Sigmoid colon (tissue), 6 donors: ENCODE measurements at regions not wholly inside any gene's neighbourhood (a gene's known extent, or its start where the extent isn't known, plus 50 kb on each side); places are given as distances from the start of the nearest gene placed in this dataset.

Experiments
- DNase-seq: peaks from one replicate; pipeline ENCODE4 v3.0.0-alpha.2; 2019
- H3K27ac ChIP-seq, 4 donors: fragments of 200-600 bp; sonication (generic); one replicate each; pipeline ENCODE4 v1.5.1; 2016 to 2019; ENCODE audit warnings: mild to moderate bottlenecking in 1 of 4
- H3K27me3 ChIP-seq, 3 donors: fragments of 200-600 bp; sonication (generic); one replicate each; pipeline ENCODE4 v1.5.1; 2019; ENCODE audit warnings: mild to moderate bottlenecking in 1 of 3
- H3K36me3 ChIP-seq, 4 donors: fragments of 200-600 bp; sonication (generic); one replicate each; pipeline ENCODE4 v1.5.1; 2016 to 2019
- H3K4me1 ChIP-seq, 4 donors: fragments of 200-600 bp; sonication (generic); one replicate each; pipeline ENCODE4 v1.5.1; 2017 to 2019
- H3K4me3 ChIP-seq, 4 donors: fragments of 200-600 bp; sonication (generic); one replicate each; pipeline ENCODE4 v1.5.1; 2017 to 2019; ENCODE audit warnings: mild to moderate bottlenecking in 2 of 4, moderate library complexity in 1 of 4
- H3K9me3 ChIP-seq, 4 donors: fragments of 200-600 bp in 3 of 4; sonication (generic) in 3 of 4; one replicate each; pipeline versions ENCODE4 v1.5.1 to v1.6.1; 2013 to 2019
- EP300 ChIP-seq, 4 donors: sonication (generic); formaldehyde crosslinking; IDR thresholded peaks; one replicate each; pipeline ENCODE4 v1.6.1; 2017; ENCODE audit warnings: antibody characterized with exemption in 4 of 4
- POLR2A ChIP-seq, 2 donors: fragments of 450-650 bp; IDR thresholded peaks; one replicate each; pipeline ENCODE4 v1.6.1; 2016; ENCODE audit warnings: antibody characterized with exemption in 2 of 2, mild to moderate bottlenecking in 2 of 2, moderate library complexity in 2 of 2
- POLR2AphosphoS5 ChIP-seq, 4 donors: sonication (generic); formaldehyde crosslinking; IDR thresholded peaks; one replicate each; pipeline ENCODE4 v1.6.1; 2017; ENCODE audit warnings: antibody characterized with exemption in 4 of 4
- WGBS, 2 donors: extraction: QIAGEN DNeasy Blood & Tissue Kit; methylation state at CpG; one replicate each; pipeline ENCODE4 v1.1.7; 2013; 5-methylcytosine and 5-hydroxymethylcytosine counted together
- intact Hi-C: fragments of 100-400 bp; cut with DNase I; formaldehyde crosslinking; loops from one replicate; pipeline ENCODE4 v1.15.1; 2023
- TF ChIP-seq, protein P1 (sequence below), 4 experiments: fragments of 450-650 bp in 3 of 4; fragments of 200-600 bp in 1 of 4; IDR thresholded peaks; one replicate each; pipeline ENCODE4 v1.5.1; 2016 to 2019; ENCODE audit warnings: antibody characterized with exemption in 4 of 4, mild to moderate bottlenecking in 3 of 4, moderate library complexity in 2 of 4
- donor health status: healthy with polysubstance abuse.
- donor health status: healthy.

DNA sequence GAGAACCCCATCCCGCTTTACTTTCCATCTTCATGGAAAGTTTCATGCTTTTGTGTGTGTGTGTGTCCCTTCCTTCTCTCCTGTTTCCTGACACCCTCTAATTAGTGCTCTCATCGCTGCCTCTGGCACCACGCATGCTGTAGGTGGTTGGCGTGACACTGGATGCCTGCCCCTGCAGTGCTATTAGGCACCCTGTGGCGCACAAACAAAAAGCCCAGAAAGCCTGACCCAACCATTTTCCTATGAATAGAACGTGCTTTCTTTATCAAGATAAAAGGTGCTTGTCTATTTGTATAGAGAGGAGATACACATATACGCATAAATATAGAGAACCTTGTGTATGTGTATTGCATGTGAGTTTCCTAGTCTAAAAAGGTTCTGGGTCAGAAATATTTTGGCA lies 120.8 kb upstream of the CDCA7L start:
- TF ChIP-seq EP300 (IDR thresholded peaks at IDR 0.05) (no peak), POLR2AphosphoS5 (IDR thresholded peaks at IDR 0.05) (no peak), POLR2A (IDR thresholded peaks at IDR 0.05) (no peak)
- TF ChIP-seq, protein P1, sequence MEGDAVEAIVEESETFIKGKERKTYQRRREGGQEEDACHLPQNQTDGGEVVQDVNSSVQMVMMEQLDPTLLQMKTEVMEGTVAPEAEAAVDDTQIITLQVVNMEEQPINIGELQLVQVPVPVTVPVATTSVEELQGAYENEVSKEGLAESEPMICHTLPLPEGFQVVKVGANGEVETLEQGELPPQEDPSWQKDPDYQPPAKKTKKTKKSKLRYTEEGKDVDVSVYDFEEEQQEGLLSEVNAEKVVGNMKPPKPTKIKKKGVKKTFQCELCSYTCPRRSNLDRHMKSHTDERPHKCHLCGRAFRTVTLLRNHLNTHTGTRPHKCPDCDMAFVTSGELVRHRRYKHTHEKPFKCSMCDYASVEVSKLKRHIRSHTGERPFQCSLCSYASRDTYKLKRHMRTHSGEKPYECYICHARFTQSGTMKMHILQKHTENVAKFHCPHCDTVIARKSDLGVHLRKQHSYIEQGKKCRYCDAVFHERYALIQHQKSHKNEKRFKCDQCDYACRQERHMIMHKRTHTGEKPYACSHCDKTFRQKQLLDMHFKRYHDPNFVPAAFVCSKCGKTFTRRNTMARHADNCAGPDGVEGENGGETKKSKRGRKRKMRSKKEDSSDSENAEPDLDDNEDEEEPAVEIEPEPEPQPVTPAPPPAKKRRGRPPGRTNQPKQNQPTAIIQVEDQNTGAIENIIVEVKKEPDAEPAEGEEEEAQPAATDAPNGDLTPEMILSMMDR (IDR thresholded peaks at IDR 0.05), result no peak
- Histone ChIP-seq H3K4me1 (no peaks in the 10 kb centered on the region), H3K36me3 (no peaks in the 10 kb centered on the region), H3K27me3 (no peaks in the 10 kb centered on the region), H3K27ac (no peak overlapping the region), H3K4me3 (no peak overlapping the region), H3K9me3 (no peaks in the 10 kb centered on the region)
- WGBS, 2 donors, result 73 to 82% methylated on average over 7 of the region's 7 CpGs
- no peak for DNase-seq
- intact Hi-C loops, result no loop called here

- intact Hi-C loops, result no loop called here
- no peaks in the 10 kb centered on the region for H3K36me3 ChIP-seq
- no peaks in the 10 kb centered on the region for H3K27me3 ChIP-seq
- WGBS, 2 donors, result 77 to 88% methylated on average over 2 of the region's 2 CpGs
- TF ChIP-seq, protein P1 (IDR thresholded peaks at IDR 0.05), result no peak
- no peaks in the 10 kb centered on the region for H3K4me1 ChIP-seq
- DNase-seq, result no peak
- H3K27ac ChIP-seq, result no peak overlapping the region
- no peak overlapping the region for H3K4me3 ChIP-seq
- H3K9me3 ChIP-seq, result no peaks in the 10 kb centered on the region
Observed at GRCh38 chr7:22064816-22065215, 119.1 kb upstream of the CDCA7L start.

DNA sequence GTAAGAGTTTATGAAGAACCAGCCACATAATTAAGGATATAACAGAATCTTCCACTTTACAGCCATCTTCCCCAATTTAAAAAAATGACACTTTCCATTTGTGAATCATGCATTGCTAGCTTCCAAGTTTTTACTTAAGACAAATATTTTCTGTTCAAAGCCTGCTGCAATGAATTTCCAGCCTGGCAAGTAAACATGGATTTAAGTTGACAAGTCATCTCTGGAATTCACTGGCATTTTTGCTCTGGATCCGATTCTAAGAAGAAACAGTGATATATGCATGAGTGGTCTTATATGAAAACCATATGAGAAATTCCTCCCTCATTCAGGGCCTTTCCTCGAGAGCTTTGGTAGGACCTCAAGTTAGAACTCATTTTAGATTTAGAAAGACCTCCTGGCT lies 116.1 kb upstream of the CDCA7L start:
- H3K27ac ChIP-seq, result no peak overlapping the region
- no peak for DNase-seq
- no peak overlapping the region for H3K4me3 ChIP-seq
- intact Hi-C loops, result no loop called here
- no peaks in the 10 kb centered on the region for H3K27me3 ChIP-seq
- no peaks in the 10 kb centered on the region for H3K4me1 ChIP-seq
- TF ChIP-seq POLR2AphosphoS5 (IDR thresholded peaks at IDR 0.05) (no peak), EP300 (IDR thresholded peaks at IDR 0.05) (no peak), POLR2A (IDR thresholded peaks at IDR 0.05) (no peak)
- TF ChIP-seq, protein P1 (IDR thresholded peaks at IDR 0.05), result no peak
- H3K36me3 ChIP-seq, result no peaks in the 10 kb centered on the region
- 64 to 70% methylated on average over 2 of the region's 2 CpGs for WGBS, 2 donors
- no peaks in the 10 kb centered on the region for H3K9me3 ChIP-seq

DNA sequence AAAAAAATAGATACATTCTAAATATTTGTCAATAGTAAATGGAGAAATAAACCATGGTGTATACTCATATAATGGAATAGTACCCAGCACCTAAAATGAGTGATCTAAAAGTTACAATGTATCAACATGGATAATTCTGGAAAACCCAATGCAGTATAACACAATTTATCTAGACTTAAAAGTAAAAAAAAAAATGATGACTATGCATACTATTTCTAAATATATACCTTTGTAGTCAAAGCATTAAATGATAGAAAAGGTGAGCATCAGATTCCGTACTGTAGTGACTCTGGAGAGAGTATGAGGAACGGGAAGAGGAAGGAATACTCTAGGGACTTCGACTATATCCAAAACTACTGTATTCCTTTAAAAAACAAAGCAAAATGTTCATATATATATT lies 115.2 kb upstream of the CDCA7L start:
- H3K9me3 ChIP-seq, result no peaks in the 10 kb centered on the region

GRCh38 chr7:22060197-22060596 lies 114.5 kb upstream of the CDCA7L start:
- Histone ChIP-seq H3K27ac (no peak overlapping the region), H3K4me3 (no peak overlapping the region), H3K9me3 (no peaks in the 10 kb centered on the region), H3K36me3 (no peaks in the 10 kb centered on the region), H3K4me1 (no peaks in the 10 kb centered on the region), H3K27me3 (no peaks in the 10 kb centered on the region)
- DNase-seq, result no peak
- TF ChIP-seq, protein P1 (IDR thresholded peaks at IDR 0.05), result no peak
- TF ChIP-seq POLR2A (IDR thresholded peaks at IDR 0.05), result no peak
- TF ChIP-seq EP300 (IDR thresholded peaks at IDR 0.05), result no peak
- WGBS, 2 donors, result 26 to 68% methylated on average over 1 of the region's 1 CpG
- intact Hi-C loops, result no loop called here

More for the DNA sequence above, 115.2 kb upstream of the CDCA7L start:
- Histone ChIP-seq H3K27me3 (no peaks in the 10 kb centered on the region), H3K27ac (no peak overlapping the region), H3K36me3 (no peaks in the 10 kb centered on the region), H3K4me1 (no peaks in the 10 kb centered on the region), H3K4me3 (no peak overlapping the region)
- WGBS, 2 donors, result 80 to 81% methylated on average over 3 of the region's 3 CpGs
- TF ChIP-seq EP300 (IDR thresholded peaks at IDR 0.05), result no peak
- TF ChIP-seq POLR2AphosphoS5 (IDR thresholded peaks at IDR 0.05), result no peak
- TF ChIP-seq, protein P1 (IDR thresholded peaks at IDR 0.05), result no peak
- no peak for TF ChIP-seq POLR2A (IDR thresholded peaks at IDR 0.05)
- DNase-seq, result no peak
- intact Hi-C loops, result no loop called here
